Activated CD8-positive, alpha-beta memory T cell treated with anti-CD3 and anti-CD28 coated beads, Interleukin-2, amount 50 U/mL, for 1 hour (primary cell): ENCODE measurements at regions not wholly inside any gene's neighbourhood (a gene's known extent, or its start where the extent isn't known, plus 50 kb on each side); places are given as distances from the start of the nearest gene placed in this dataset.
"Not testable (repeated sequence)": the region's sequence is repeated elsewhere in the genome, so short reads cannot be mapped to it uniquely, and the experiment has no call there.

Experiments used
- DNase-seq: peaks from one replicate; pipeline ENCODE4 v3.0.0-alpha.2; 2020; ENCODE audit errors: extremely low read depth

GRCh38 chr7:149995369-149996026, 121.7 kb downstream of the ATP6V0E2 start:
- DNase-seq: not testable (repeated sequence)

- DNase-seq: not testable (repeated sequence)
Measured at GRCh38 chr7:150000780-150001599, 127.2 kb downstream of the ATP6V0E2 start.

GRCh38 chr7:150003304-150003810, 129.6 kb downstream of the ATP6V0E2 start:
- DNase-seq: no peak

GRCh38 chr7:150003973-150004372, 130.2 kb downstream of the ATP6V0E2 start:
- not testable (repeated sequence) for DNase-seq

GRCh38 chr7:150004843-150005242, 131.1 kb downstream of the ATP6V0E2 start:
- DNase-seq: not testable (repeated sequence)

GRCh38 chr7:150009620-150010303, 136.0 kb downstream of the ATP6V0E2 start:
- not testable (repeated sequence) for DNase-seq

- not testable (repeated sequence) for DNase-seq
Measured at GRCh38 chr7:150016651-150017189, 143.0 kb downstream of the ATP6V0E2 start.

GRCh38 chr7:150020210-150020609, 146.4 kb downstream of the ATP6V0E2 start:
- not testable (repeated sequence) for DNase-seq

GRCh38 chr7:150024550-150025490, 151.1 kb downstream of the ATP6V0E2 start:
- not testable (repeated sequence) for DNase-seq

GRCh38 chr7:150025802-150026201, 152.0 kb downstream of the ATP6V0E2 start:
- not testable (repeated sequence) for DNase-seq

GRCh38 chr7:150028344-150029012, 154.7 kb downstream of the ATP6V0E2 start:
- DNase-seq: not testable (repeated sequence)

GRCh38 chr7:150029013-150029389, 155.2 kb downstream of the ATP6V0E2 start:
- not testable (repeated sequence) for DNase-seq

- DNase-seq: not testable (repeated sequence)
Measured at GRCh38 chr7:150031733-150032132, 158.0 kb downstream of the ATP6V0E2 start.

- DNase-seq: not testable (repeated sequence)
Measured at GRCh38 chr7:150033711-150034110, 159.9 kb downstream of the ATP6V0E2 start.

GRCh38 chr7:150035769-150036168, 162.0 kb downstream of the ATP6V0E2 start:
- not testable (repeated sequence) for DNase-seq

GRCh38 chr7:150039061-150039460, 165.3 kb downstream of the ATP6V0E2 start:
- DNase-seq: not testable (repeated sequence)

- DNase-seq: not testable (repeated sequence)
Measured at GRCh38 chr7:150042281-150042680, 168.5 kb downstream of the ATP6V0E2 start.

- DNase-seq: not testable (repeated sequence)
Measured at GRCh38 chr7:150044771-150045170, 171.0 kb downstream of the ATP6V0E2 start.

- not testable (repeated sequence) for DNase-seq
Measured at GRCh38 chr7:150045596-150045995, 171.8 kb downstream of the ATP6V0E2 start.
